Endothelial cell of umbilical vein (primary cell): ENCODE measurements at regions not wholly inside any gene's neighbourhood (a gene's known extent, or its start where the extent isn't known, plus 50 kb on each side); places are given as distances from the start of the nearest gene placed in this dataset.
"Not testable (repeated sequence)": the region's sequence is repeated elsewhere in the genome, so short reads cannot be mapped to it uniquely, and the experiment has no call there.

Experiments
- CTCF ChIP-seq, 2 donors: IDR thresholded peaks; 1 replicate in 1 of 2; 2 replicates in 1 of 2; pipeline ENCODE4 v1.5.1; 2011; ENCODE audit warnings: low read length in 2 of 2, mild to moderate bottlenecking in 2 of 2, moderate library complexity in 2 of 2, control low read depth in 1 of 2, inconsistent platforms in 1 of 2, low read depth in 1 of 2; ENCODE audit not compliant: insufficient read depth in 1 of 2; ENCODE audit errors: extremely low read depth in 1 of 2
- POLR2AphosphoS5 ChIP-seq: IDR thresholded peaks from 2 replicates; pipeline ENCODE4 v1.6.1; 2012; ENCODE audit warnings: low read depth, mild to moderate bottlenecking, control low read depth, low read length, moderate library complexity; ENCODE audit not compliant: insufficient read depth

GRCh38 chr6:100043961-100044360 is 49.9 kb upstream of the MCHR2 start:
- TF ChIP-seq POLR2AphosphoS5; CTCF (IDR thresholded peaks at IDR 0.05; ENCODE audit: extremely low read depth in 1 of 2, insufficient read depth in 1 of 2, low read depth in 1 of 2, low read length in 2 of 2): not testable (repeated sequence)
